Right lobe of liver (tissue), 4 donors: ENCODE measurements at regions not wholly inside any gene's neighbourhood (a gene's known extent, or its start where the extent isn't known, plus 50 kb on each side); places are given as distances from the start of the nearest gene placed in this dataset.

Source experiments
- CTCF ChIP-seq, 4 donors: fragments of 200-600 bp in 3 of 4; fragments of 450-650 bp in 1 of 4; IDR thresholded peaks; one replicate each; pipeline versions ENCODE4 v1.5.1 to v1.8.0; 2016 to 2022; ENCODE audit warnings: antibody characterized with exemption in 4 of 4, mild to moderate bottlenecking in 2 of 4
- POLR2A ChIP-seq: fragments of 450-650 bp; IDR thresholded peaks from one replicate; pipeline ENCODE4 v1.6.1; 2017; ENCODE audit warnings: antibody characterized with exemption, mild to moderate bottlenecking
- donor health status: DM: no; HTN: no; CAD: no.
- donor health status: DM: no; HTN: no; CAD: no.
- donor health status: DM: no; HTN: yes; CAD: no.

DNA sequence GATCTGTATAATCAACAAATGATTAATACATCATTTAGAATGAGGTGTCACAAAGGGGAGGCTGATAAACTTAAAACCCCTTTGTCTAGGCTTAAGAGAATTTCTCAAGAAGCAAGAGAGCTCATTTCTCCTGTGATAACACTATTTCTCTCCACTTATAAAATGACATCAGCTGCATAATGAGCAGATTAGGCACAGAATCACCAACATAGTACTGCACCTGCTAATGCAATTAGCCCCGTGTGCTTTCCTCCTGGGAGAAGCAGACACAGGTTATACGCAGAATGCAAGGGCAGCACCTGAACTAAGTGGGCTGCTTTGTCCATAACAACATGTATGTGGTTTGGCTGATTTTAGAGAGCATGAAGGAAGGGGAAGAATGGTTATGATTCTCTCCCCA is 515.3 kb upstream of the CFAP20DC start:
- TF ChIP-seq CTCF (IDR thresholded peaks at IDR 0.05), result no peak
- TF ChIP-seq POLR2A, result no peak
